Trophoblast cell (in vitro differentiated cells and primary cell): ENCODE measurements at regions not wholly inside any gene's neighbourhood (a gene's known extent, or its start where the extent isn't known, plus 50 kb on each side); places are given as distances from the start of the nearest gene placed in this dataset.

Experiments used
- DNase-seq, 2 donors: peaks; one replicate each; pipeline ENCODE4 v3.0.0-alpha.2; 2016
- H2AFZ ChIP-seq: 2 replicates; pipeline ENCODE4 v1.6.1; 2013; ENCODE audit warnings: low read length, moderate library complexity, mild to moderate bottlenecking; ENCODE audit not compliant: insufficient read depth, poor library complexity
- H2AK5ac ChIP-seq: 2 replicates; pipeline ENCODE4 v1.6.1; 2013; ENCODE audit warnings: mild to moderate bottlenecking, low read length
- H2BK120ac ChIP-seq: 2 replicates; pipeline ENCODE4 v1.6.1; 2013; ENCODE audit warnings: low read length, mild to moderate bottlenecking, moderate library complexity; ENCODE audit not compliant: insufficient read depth, poor library complexity
- H2BK12ac ChIP-seq: 2 replicates; pipeline ENCODE4 v1.6.1; 2013; ENCODE audit warnings: mild to moderate bottlenecking, low read length, moderate library complexity
- H2BK5ac ChIP-seq: 2 replicates; pipeline ENCODE4 v1.6.1; 2013; ENCODE audit warnings: low read length, low read depth, moderate library complexity, mild to moderate bottlenecking; ENCODE audit not compliant: poor library complexity
- H3K14ac ChIP-seq: 2 replicates; pipeline ENCODE4 v1.6.1; 2013; ENCODE audit warnings: mild to moderate bottlenecking, low read length
- H3K18ac ChIP-seq: 2 replicates; pipeline ENCODE4 v1.6.1; 2013; ENCODE audit warnings: mild to moderate bottlenecking, low read length
- H3K23ac ChIP-seq: 2 replicates; pipeline ENCODE4 v1.6.1; 2013; ENCODE audit warnings: low read length
- H3K27ac ChIP-seq: 2 replicates; pipeline ENCODE4 v1.5.1; 2013; ENCODE audit warnings: low read depth, mild to moderate bottlenecking, inconsistent platforms, low read length, moderate library complexity
- H3K27me3 ChIP-seq: 2 replicates; pipeline ENCODE4 v1.6.1; 2013; ENCODE audit warnings: inconsistent platforms, mild to moderate bottlenecking, low read length, moderate library complexity; ENCODE audit not compliant: insufficient read depth
- H3K36me3 ChIP-seq, 2 experiments: 1 replicate in 1 of 2; 2 replicates in 1 of 2; pipeline ENCODE4 v1.6.1; 2013; ENCODE audit warnings: low read length in 2 of 2, mild to moderate bottlenecking in 2 of 2, moderate library complexity in 1 of 2; ENCODE audit not compliant: insufficient read depth in 2 of 2, control insufficient read depth in 1 of 2
- H3K4ac ChIP-seq: 2 replicates; pipeline ENCODE4 v1.6.1; 2013; ENCODE audit warnings: low read depth, mild to moderate bottlenecking, low read length, moderate library complexity
- H3K4me1 ChIP-seq, 2 experiments: 1 replicate in 1 of 2; 2 replicates in 1 of 2; pipeline ENCODE4 v1.6.1; 2013; ENCODE audit warnings: low read length in 2 of 2, mild to moderate bottlenecking in 2 of 2, moderate library complexity in 1 of 2; ENCODE audit not compliant: insufficient read depth in 2 of 2, control insufficient read depth in 1 of 2
- H3K4me2 ChIP-seq: 2 replicates; pipeline ENCODE4 v1.6.1; 2013; ENCODE audit warnings: inconsistent platforms, mild to moderate bottlenecking, low read length, moderate library complexity
- H3K4me3 ChIP-seq: 2 replicates; pipeline ENCODE4 v1.5.1; 2013; ENCODE audit warnings: mild to moderate bottlenecking, low read depth, low read length, inconsistent platforms
- H3K79me1 ChIP-seq: one replicate; pipeline ENCODE4 v1.6.1; 2013; ENCODE audit warnings: low read length
- H3K79me2 ChIP-seq: 2 replicates; pipeline ENCODE4 v1.6.1; 2013; ENCODE audit warnings: low read length, mild to moderate bottlenecking; ENCODE audit not compliant: control insufficient read depth, insufficient read depth, poor library complexity
- H3K9ac ChIP-seq: 2 replicates; pipeline ENCODE4 v1.6.1; 2013; ENCODE audit warnings: mild to moderate bottlenecking, low read length
- H3K9me3 ChIP-seq: 2 replicates; pipeline ENCODE4 v1.6.1; 2013; ENCODE audit warnings: low read depth, mild to moderate bottlenecking, control low read depth, inconsistent platforms, low read length; ENCODE audit not compliant: insufficient read depth
- H4K12ac ChIP-seq: 2 replicates; pipeline ENCODE4 v1.6.1; 2013; ENCODE audit warnings: low read depth, mild to moderate bottlenecking, low read length, moderate library complexity
- H4K8ac ChIP-seq: 2 replicates; pipeline ENCODE4 v1.6.1; 2013; ENCODE audit warnings: low read depth, mild to moderate bottlenecking, low read length, moderate library complexity
- H4K91ac ChIP-seq: one replicate; pipeline ENCODE4 v1.6.1; 2013; ENCODE audit warnings: low read depth, mild to moderate bottlenecking, low read length, moderate library complexity
- WGBS: extraction: QIAGEN DNeasy Blood & Tissue Kit; methylation state at CpG from one replicate; pipeline ENCODE4 v1.1.7; 2013; ENCODE audit warnings: missing lambda C conversion rate; ENCODE audit not compliant: insufficient read length, insufficient coverage; ENCODE audit errors: extremely low coverage; 5-methylcytosine and 5-hydroxymethylcytosine counted together

GRCh38 chr1:29677028-29678024 lies 441.0 kb downstream of the PTPRU start:
- H3K4me3 ChIP-seq, result no peak overlapping the region

GRCh38 chr1:29676496-29676895 lies 440.2 kb downstream of the PTPRU start:
- no peak overlapping the region for H4K91ac ChIP-seq
- no peaks in the 10 kb centered on the region for H3K36me3 ChIP-seq
- no peak for DNase-seq
- no peak overlapping the region for H3K9ac ChIP-seq
- H3K9me3 ChIP-seq, result peaks cover 11% of the 10 kb centered on the region
- H4K12ac ChIP-seq, result no peak overlapping the region
- H3K23ac ChIP-seq, result no peak overlapping the region
- no peak overlapping the region for H2AK5ac ChIP-seq
- no CpG with 5 or more reads among the region's 4 CpGs for WGBS
- H3K4me3 ChIP-seq, result no peak overlapping the region
- no peak overlapping the region for H2BK120ac ChIP-seq
- H3K79me1 ChIP-seq, result no peaks in the 10 kb centered on the region
- H4K8ac ChIP-seq, result no peak overlapping the region
- no peaks in the 10 kb centered on the region for H3K27me3 ChIP-seq
- H2AFZ ChIP-seq, result no peak overlapping the region
- H2BK12ac ChIP-seq, result no peak overlapping the region
- no peak overlapping the region for H2BK5ac ChIP-seq
- no peak overlapping the region for H3K18ac ChIP-seq
- H3K4ac ChIP-seq, result no peak overlapping the region
- H3K4me2 ChIP-seq, result no peak overlapping the region
- no peak overlapping the region for H3K14ac ChIP-seq
- H3K79me2 ChIP-seq, result no peaks in the 10 kb centered on the region
- H3K4me1 ChIP-seq, result no peaks in the 10 kb centered on the region
- H3K27ac ChIP-seq, result no peak overlapping the region

More at GRCh38 chr1:29677028-29678024, 441.0 kb downstream of the PTPRU start:
- Histone ChIP-seq H2BK120ac (no peak overlapping the region), H2BK5ac (no peak overlapping the region), H3K79me2 (no peaks in the 10 kb centered on the region), H2AK5ac (no peak overlapping the region), H4K12ac (no peak overlapping the region), H2BK12ac (no peak overlapping the region), H3K14ac (no peak overlapping the region), H3K79me1 (no peaks in the 10 kb centered on the region), H3K4me1 (no peaks in the 10 kb centered on the region), H3K18ac (no peak overlapping the region), H3K27me3 (no peaks in the 10 kb centered on the region), H3K9me3 (peaks cover 13% of the 10 kb centered on the region), H3K36me3 (no peaks in the 10 kb centered on the region), H2AFZ (no peak overlapping the region), H4K91ac (no peak overlapping the region), H3K9ac (no peak overlapping the region), H3K23ac (no peak overlapping the region), H4K8ac (no peak overlapping the region), H3K4ac (no peak overlapping the region), H3K27ac (no peak overlapping the region), H3K4me2 (no peak overlapping the region)
- no CpG with 5 or more reads among the region's 18 CpGs for WGBS
- DNase-seq, result no peak

- no peak overlapping the region for H3K27ac ChIP-seq
- H2AFZ ChIP-seq, result no peak overlapping the region
- no peak overlapping the region for H2AK5ac ChIP-seq
- H3K79me1 ChIP-seq, result no peaks in the 10 kb centered on the region
- H3K23ac ChIP-seq, result no peak overlapping the region
- no peak overlapping the region for H3K4me2 ChIP-seq
- H3K14ac ChIP-seq, result no peak overlapping the region
- H3K4ac ChIP-seq, result no peak overlapping the region
- peaks cover 11% of the 10 kb centered on the region for H3K9me3 ChIP-seq
- H3K36me3 ChIP-seq, result no peaks in the 10 kb centered on the region
- H3K4me1 ChIP-seq, result no peaks in the 10 kb centered on the region
- no peak overlapping the region for H3K9ac ChIP-seq
- H3K18ac ChIP-seq, result no peak overlapping the region
- H2BK12ac ChIP-seq, result no peak overlapping the region
- no peak overlapping the region for H4K91ac ChIP-seq
- no peak overlapping the region for H3K4me3 ChIP-seq
- H3K79me2 ChIP-seq, result no peaks in the 10 kb centered on the region
- H4K8ac ChIP-seq, result no peak overlapping the region
- no peak overlapping the region for H2BK120ac ChIP-seq
- no CpG with 5 or more reads among the region's 12 CpGs for WGBS
- no peak overlapping the region for H2BK5ac ChIP-seq
- H4K12ac ChIP-seq, result no peak overlapping the region
- no peaks in the 10 kb centered on the region for H3K27me3 ChIP-seq
- DNase-seq, result no peak
Measured at GRCh38 chr1:29675481-29676263, 439.4 kb downstream of the PTPRU start.

- no peaks in the 10 kb centered on the region for H3K27me3 ChIP-seq
- H3K27ac ChIP-seq, result no peak overlapping the region
- H3K18ac ChIP-seq, result no peak overlapping the region
- H3K23ac ChIP-seq, result no peak overlapping the region
- no peak overlapping the region for H3K4me2 ChIP-seq
- no peak for DNase-seq
- WGBS, result no CpG with 5 or more reads among the region's 6 CpGs
- peaks cover 8% of the 10 kb centered on the region for H3K9me3 ChIP-seq
- H2BK12ac ChIP-seq, result no peak overlapping the region
- H3K14ac ChIP-seq, result no peak overlapping the region
- H3K36me3 ChIP-seq, result no peaks in the 10 kb centered on the region
- no peak overlapping the region for H2BK5ac ChIP-seq
- no peak overlapping the region for H3K9ac ChIP-seq
- no peak overlapping the region for H3K4ac ChIP-seq
- H2AK5ac ChIP-seq, result no peak overlapping the region
- H4K91ac ChIP-seq, result no peak overlapping the region
- H3K79me1 ChIP-seq, result no peaks in the 10 kb centered on the region
- H3K4me3 ChIP-seq, result no peak overlapping the region
- no peaks in the 10 kb centered on the region for H3K79me2 ChIP-seq
- H2BK120ac ChIP-seq, result no peak overlapping the region
- H4K8ac ChIP-seq, result no peak overlapping the region
- H3K4me1 ChIP-seq, result no peaks in the 10 kb centered on the region
- no peak overlapping the region for H2AFZ ChIP-seq
- H4K12ac ChIP-seq, result no peak overlapping the region
Measured at GRCh38 chr1:29674627-29675326, 438.5 kb downstream of the PTPRU start.
